ENCODE measurements at regions not wholly inside any gene's neighbourhood (a gene's known extent, or its start where the extent isn't known, plus 50 kb on each side); places are given as distances from the start of the nearest gene placed in this dataset.
A peak's percentile ranks its signal among the peaks of the same experiment; 100 is the strongest.

GRCh38 chr10:110395350-110396283 lies 90.9 kb upstream of the SMNDC1 start:
- TSS peak; percentile 72 for BruUV-seq (replicated peaks)
- peaks cover 57% of the 10 kb centered on the region for H3K4me1 Mint-ChIP-seq (ENCODE audit: low read depth, unreplicated experiment)
- DNase-seq, result peak; percentile 75
- H3K36me3 Mint-ChIP-seq (ENCODE audit: insufficient read depth, unreplicated experiment), result peaks cover 44% of the 10 kb centered on the region
- H3K27me3 Mint-ChIP-seq (ENCODE audit: unreplicated experiment), result no peaks in the 10 kb centered on the region
- TF ChIP-seq, protein P1, sequence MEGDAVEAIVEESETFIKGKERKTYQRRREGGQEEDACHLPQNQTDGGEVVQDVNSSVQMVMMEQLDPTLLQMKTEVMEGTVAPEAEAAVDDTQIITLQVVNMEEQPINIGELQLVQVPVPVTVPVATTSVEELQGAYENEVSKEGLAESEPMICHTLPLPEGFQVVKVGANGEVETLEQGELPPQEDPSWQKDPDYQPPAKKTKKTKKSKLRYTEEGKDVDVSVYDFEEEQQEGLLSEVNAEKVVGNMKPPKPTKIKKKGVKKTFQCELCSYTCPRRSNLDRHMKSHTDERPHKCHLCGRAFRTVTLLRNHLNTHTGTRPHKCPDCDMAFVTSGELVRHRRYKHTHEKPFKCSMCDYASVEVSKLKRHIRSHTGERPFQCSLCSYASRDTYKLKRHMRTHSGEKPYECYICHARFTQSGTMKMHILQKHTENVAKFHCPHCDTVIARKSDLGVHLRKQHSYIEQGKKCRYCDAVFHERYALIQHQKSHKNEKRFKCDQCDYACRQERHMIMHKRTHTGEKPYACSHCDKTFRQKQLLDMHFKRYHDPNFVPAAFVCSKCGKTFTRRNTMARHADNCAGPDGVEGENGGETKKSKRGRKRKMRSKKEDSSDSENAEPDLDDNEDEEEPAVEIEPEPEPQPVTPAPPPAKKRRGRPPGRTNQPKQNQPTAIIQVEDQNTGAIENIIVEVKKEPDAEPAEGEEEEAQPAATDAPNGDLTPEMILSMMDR (IDR thresholded peaks at IDR 0.05; ENCODE audit: unreplicated experiment), result no peak
- CTCF ChIA-PET, result interaction anchor here (0.6 to 2.1 kb wide), 8 partner anchors 12 to 103 kb away, joined by 3 to 7 read pairs (median 3); no protein-coding TSS in a partner anchor
- peak overlapping the region; percentile 98 for H3K27ac Mint-ChIP-seq (ENCODE audit: unreplicated experiment)
- intact Hi-C loops (cut with micrococcal nuclease; ENCODE audit: unreplicated experiment), result loop anchor here (5.0 kb wide), 2 partner anchors 38 to 83 kb away; no protein-coding TSS in a partner anchor
- H3K4me3 Mint-ChIP-seq (ENCODE audit: low read depth, unreplicated experiment), result peak overlapping the region; percentile 39
- H3K9me3 Mint-ChIP-seq (ENCODE audit: low read depth, unreplicated experiment), result peaks cover 2% of the 10 kb centered on the region

GRCh38 chr10:110396284-110396651 lies 91.5 kb upstream of the SMNDC1 start:
- H3K27me3 Mint-ChIP-seq (ENCODE audit: unreplicated experiment), result no peaks in the 10 kb centered on the region
- H3K27ac Mint-ChIP-seq (ENCODE audit: unreplicated experiment), result peak overlapping the region; percentile 98
- H3K36me3 Mint-ChIP-seq (ENCODE audit: insufficient read depth, unreplicated experiment), result peaks cover 44% of the 10 kb centered on the region
- CTCF ChIA-PET, result interaction anchor here (0.9 to 2.1 kb wide), 6 partner anchors 12 to 40 kb away, joined by 3 to 7 read pairs (median 3); no protein-coding TSS in a partner anchor
- TSS peak; percentile 8 for BruUV-seq (replicated peaks)
- H3K9me3 Mint-ChIP-seq (ENCODE audit: low read depth, unreplicated experiment), result peaks cover under 1% of the 10 kb centered on the region
- intact Hi-C loops (cut with micrococcal nuclease; ENCODE audit: unreplicated experiment), result loop anchor here (5.0 kb wide), 2 partner anchors 39 to 84 kb away; no protein-coding TSS in a partner anchor
- DNase-seq, result no peak
- peak overlapping the region; percentile 39 for H3K4me3 Mint-ChIP-seq (ENCODE audit: low read depth, unreplicated experiment)
- TF ChIP-seq, protein P1 (IDR thresholded peaks at IDR 0.05; ENCODE audit: unreplicated experiment), result no peak
- peaks cover 61% of the 10 kb centered on the region for H3K4me1 Mint-ChIP-seq (ENCODE audit: low read depth, unreplicated experiment)

GRCh38 chr10:110397856-110398255 lies 93.1 kb upstream of the SMNDC1 start:
- Mint-ChIP-seq H3K27ac (ENCODE audit: unreplicated experiment) (peak overlapping the region; percentile 99), H3K9me3 (ENCODE audit: low read depth, unreplicated experiment) (no peaks in the 10 kb centered on the region), H3K27me3 (ENCODE audit: unreplicated experiment) (no peaks in the 10 kb centered on the region), H3K4me3 (ENCODE audit: low read depth, unreplicated experiment) (no peak overlapping the region), H3K36me3 (ENCODE audit: insufficient read depth, unreplicated experiment) (peaks cover 44% of the 10 kb centered on the region), H3K4me1 (ENCODE audit: low read depth, unreplicated experiment) (peaks cover 62% of the 10 kb centered on the region)
- no TSS peak for BruUV-seq (replicated peaks)
- TF ChIP-seq, protein P1 (IDR thresholded peaks at IDR 0.05; ENCODE audit: unreplicated experiment), result no peak
- DNase-seq, result no peak
- CTCF ChIA-PET, result interaction anchor here (2.3 kb wide), 1 partner anchor 43 kb away, joined by 7 read pairs; no protein-coding TSS in a partner anchor
- intact Hi-C loops (cut with micrococcal nuclease; ENCODE audit: unreplicated experiment), result loop anchor here (1.0 to 5.0 kb wide), 4 partner anchors 12 to 86 kb away; no protein-coding TSS in a partner anchor

- H3K27me3 Mint-ChIP-seq (ENCODE audit: unreplicated experiment), result no peaks in the 10 kb centered on the region
- intact Hi-C loops (cut with micrococcal nuclease; ENCODE audit: unreplicated experiment), result loop anchor here (1.0 to 5.0 kb wide), 5 partner anchors 12 to 101 kb away; no protein-coding TSS in a partner anchor
- DNase-seq, result peak; percentile 89
- H3K4me1 Mint-ChIP-seq (ENCODE audit: low read depth, unreplicated experiment), result peaks cover 56% of the 10 kb centered on the region
- CTCF ChIA-PET, result interaction anchor here (0.8 to 2.3 kb wide), 4 partner anchors 13 to 201 kb away, joined by 4 to 7 read pairs (median 4); no protein-coding TSS in a partner anchor
- H3K27ac Mint-ChIP-seq (ENCODE audit: unreplicated experiment), result peak overlapping the region; percentile 99
- TF ChIP-seq, protein P1 (IDR thresholded peaks at IDR 0.05; ENCODE audit: unreplicated experiment), result no peak
- no TSS peak for BruUV-seq (replicated peaks)
- peak overlapping the region; percentile 60 for H3K4me3 Mint-ChIP-seq (ENCODE audit: low read depth, unreplicated experiment)
- no peaks in the 10 kb centered on the region for H3K9me3 Mint-ChIP-seq (ENCODE audit: low read depth, unreplicated experiment)
- peaks cover 41% of the 10 kb centered on the region for H3K36me3 Mint-ChIP-seq (ENCODE audit: insufficient read depth, unreplicated experiment)
These were observed 93.8 kb upstream of the SMNDC1 start for GRCh38 chr10:110398419-110399105.
